Ascending aorta (tissue), 2 donors: ENCODE measurements at regions not wholly inside any gene's neighbourhood (a gene's known extent, or its start where the extent isn't known, plus 50 kb on each side); places are given as distances from the start of the nearest gene placed in this dataset.

Experiments used
- DNase-seq, 2 donors: peaks; one replicate each; pipeline ENCODE4 v3.0.0-alpha.2; 2019; ENCODE audit warnings: low spot score in 2 of 2
- H3K27ac ChIP-seq, 2 donors: fragments of 200-600 bp; sonication (generic); one replicate each; pipeline ENCODE4 v1.5.1; 2016 to 2017; ENCODE audit warnings: mild to moderate bottlenecking in 1 of 2
- H3K27me3 ChIP-seq: fragments of 200-600 bp; sonication (generic); one replicate; pipeline ENCODE4 v1.5.1; 2017
- H3K36me3 ChIP-seq, 2 donors: fragments of 200-600 bp; sonication (generic); one replicate each; pipeline ENCODE4 v1.5.1; 2016
- H3K4me1 ChIP-seq, 2 donors: fragments of 200-600 bp; sonication (generic); one replicate each; pipeline ENCODE4 v1.5.1; 2016 to 2017; ENCODE audit warnings: mild to moderate bottlenecking in 1 of 2
- H3K4me3 ChIP-seq, 2 donors: fragments of 200-600 bp; sonication (generic); one replicate each; pipeline ENCODE4 v1.5.1; 2016 to 2017; ENCODE audit warnings: mild to moderate bottlenecking in 1 of 2
- H3K9me3 ChIP-seq, 2 donors: fragments of 200-600 bp; sonication (generic); one replicate each; pipeline ENCODE4 v1.5.1; 2016
- intact Hi-C: fragments of 100-400 bp; cut with DNase I; formaldehyde crosslinking; loops from one replicate; pipeline ENCODE4 v1.15.1; 2023
- TF ChIP-seq, protein P1 (sequence below), 3 experiments: fragments of 200-600 bp in 2 of 3; fragments of 450-650 bp in 1 of 3; sonication (generic) in 2 of 3; IDR thresholded peaks; one replicate each; pipeline ENCODE4 v1.5.1; 2016 to 2019; ENCODE audit warnings: antibody characterized with exemption in 3 of 3, mild to moderate bottlenecking in 1 of 3, moderate library complexity in 1 of 3

DNA sequence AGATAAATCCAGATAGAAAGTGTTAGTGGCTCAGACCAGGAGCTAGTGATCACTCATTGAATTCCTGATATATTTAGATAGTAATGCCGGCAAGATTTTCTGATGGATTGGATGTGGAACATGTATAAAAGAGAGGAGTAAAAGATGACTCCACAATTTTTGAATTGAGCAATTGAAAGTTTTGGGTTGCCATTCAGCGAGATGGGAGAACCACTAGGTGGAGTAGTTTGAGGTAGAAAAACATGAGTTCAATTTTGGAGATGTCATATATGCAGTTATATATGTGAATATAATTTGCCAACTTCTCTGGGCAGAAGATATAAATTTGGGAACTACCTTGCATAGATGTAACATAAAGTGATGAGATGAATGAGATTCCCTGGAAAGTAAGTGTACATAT lies 502.5 kb upstream of the SEMA6A start:
- no peaks in the 10 kb centered on the region for H3K27me3 ChIP-seq
- intact Hi-C loops, result no loop called here
- H3K27ac ChIP-seq, result no peak overlapping the region
- DNase-seq, result no peak
- H3K4me1 ChIP-seq, result no peaks in the 10 kb centered on the region
- H3K9me3 ChIP-seq, result peaks cover 0 to 5% of the 10 kb centered on the region in 2 donors
- H3K36me3 ChIP-seq, result no peaks in the 10 kb centered on the region
- no peak overlapping the region for H3K4me3 ChIP-seq
- TF ChIP-seq, protein P1, sequence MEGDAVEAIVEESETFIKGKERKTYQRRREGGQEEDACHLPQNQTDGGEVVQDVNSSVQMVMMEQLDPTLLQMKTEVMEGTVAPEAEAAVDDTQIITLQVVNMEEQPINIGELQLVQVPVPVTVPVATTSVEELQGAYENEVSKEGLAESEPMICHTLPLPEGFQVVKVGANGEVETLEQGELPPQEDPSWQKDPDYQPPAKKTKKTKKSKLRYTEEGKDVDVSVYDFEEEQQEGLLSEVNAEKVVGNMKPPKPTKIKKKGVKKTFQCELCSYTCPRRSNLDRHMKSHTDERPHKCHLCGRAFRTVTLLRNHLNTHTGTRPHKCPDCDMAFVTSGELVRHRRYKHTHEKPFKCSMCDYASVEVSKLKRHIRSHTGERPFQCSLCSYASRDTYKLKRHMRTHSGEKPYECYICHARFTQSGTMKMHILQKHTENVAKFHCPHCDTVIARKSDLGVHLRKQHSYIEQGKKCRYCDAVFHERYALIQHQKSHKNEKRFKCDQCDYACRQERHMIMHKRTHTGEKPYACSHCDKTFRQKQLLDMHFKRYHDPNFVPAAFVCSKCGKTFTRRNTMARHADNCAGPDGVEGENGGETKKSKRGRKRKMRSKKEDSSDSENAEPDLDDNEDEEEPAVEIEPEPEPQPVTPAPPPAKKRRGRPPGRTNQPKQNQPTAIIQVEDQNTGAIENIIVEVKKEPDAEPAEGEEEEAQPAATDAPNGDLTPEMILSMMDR (IDR thresholded peaks at IDR 0.05), result no peak

DNA sequence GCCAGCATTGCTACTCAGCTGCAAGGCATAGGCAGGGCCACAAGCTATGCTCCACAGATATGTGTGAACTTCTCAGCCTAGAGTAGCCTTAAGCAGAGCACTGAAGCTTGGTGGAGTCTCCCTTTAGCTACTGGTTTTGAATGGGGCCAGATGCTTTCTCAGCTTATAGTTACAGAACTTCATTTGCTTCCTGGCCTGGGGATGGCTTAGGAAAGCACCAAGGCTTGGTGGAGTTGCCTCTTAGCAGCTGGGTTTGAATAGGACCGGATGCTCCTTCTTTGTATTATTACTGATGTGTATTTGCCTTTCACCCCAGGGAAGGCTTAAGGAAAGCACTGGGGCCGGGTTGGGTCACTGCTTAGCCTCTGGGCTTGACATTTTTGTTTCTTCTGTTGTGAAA lies 497.8 kb upstream of the SEMA6A start:
- TF ChIP-seq, protein P1 (IDR thresholded peaks at IDR 0.05), result no peak
- no peak overlapping the region for H3K27ac ChIP-seq
- H3K9me3 ChIP-seq, result peaks cover 0 to 8% of the 10 kb centered on the region in 2 donors

DNA sequence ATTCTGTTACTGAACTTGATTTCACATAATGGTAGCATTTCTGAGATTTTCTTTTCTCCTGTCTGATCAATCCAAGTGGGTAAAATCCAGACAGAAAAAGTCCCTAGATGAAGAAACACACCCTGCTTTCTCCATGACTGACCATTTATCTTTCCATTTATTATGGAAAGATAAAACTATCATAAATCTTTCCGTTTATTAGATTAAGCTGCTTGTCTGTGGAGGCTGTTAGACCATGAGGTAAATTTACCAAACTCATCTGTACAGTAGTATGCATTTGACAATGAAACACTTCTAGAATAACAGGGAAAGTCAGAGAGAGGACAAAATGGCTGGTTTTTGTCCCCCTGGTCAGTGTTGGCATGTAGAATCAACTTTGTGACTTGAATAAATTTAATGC lies 491.2 kb upstream of the SEMA6A start:
- TF ChIP-seq, protein P1 (IDR thresholded peaks at IDR 0.05), result no peak
- Histone ChIP-seq H3K9me3 (no peaks in the 10 kb centered on the region), H3K27me3 (no peaks in the 10 kb centered on the region), H3K27ac (no peak overlapping the region), H3K4me1 (no peaks in the 10 kb centered on the region), H3K4me3 (no peak overlapping the region), H3K36me3 (no peaks in the 10 kb centered on the region)
- intact Hi-C loops, result no loop called here
- no peak for DNase-seq

More for the DNA sequence above, 497.8 kb upstream of the SEMA6A start:
- no peak for DNase-seq
- Histone ChIP-seq H3K4me1 (no peaks in the 10 kb centered on the region), H3K36me3 (no peaks in the 10 kb centered on the region), H3K4me3 (no peak overlapping the region), H3K27me3 (no peaks in the 10 kb centered on the region)
- intact Hi-C loops, result no loop called here

DNA sequence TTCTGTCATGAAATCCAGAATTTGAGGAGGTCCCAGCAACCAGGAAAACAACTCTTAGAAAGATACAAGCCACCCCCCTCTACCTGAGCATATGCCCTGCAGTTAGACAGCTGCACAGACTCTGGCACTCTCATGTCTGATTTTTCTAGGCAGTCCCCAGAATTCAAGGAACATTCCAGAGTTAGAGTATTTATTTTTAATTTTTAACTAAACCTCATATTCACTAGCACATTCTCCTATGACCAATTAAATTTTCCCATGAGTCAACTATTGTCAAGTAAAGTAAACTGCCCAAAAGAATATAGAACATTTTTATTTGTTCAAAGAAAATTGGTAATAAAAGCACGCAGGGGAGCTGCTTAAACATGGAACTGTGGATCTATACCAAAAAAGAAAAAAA lies 490.5 kb upstream of the SEMA6A start:
- no peaks in the 10 kb centered on the region for H3K36me3 ChIP-seq
- intact Hi-C loops, result no loop called here
- no peaks in the 10 kb centered on the region for H3K4me1 ChIP-seq
- DNase-seq, result no peak
- no peaks in the 10 kb centered on the region for H3K9me3 ChIP-seq
- no peak overlapping the region for H3K27ac ChIP-seq
- TF ChIP-seq, protein P1 (IDR thresholded peaks at IDR 0.05), result no peak
- no peaks in the 10 kb centered on the region for H3K27me3 ChIP-seq
- no peak overlapping the region for H3K4me3 ChIP-seq

DNA sequence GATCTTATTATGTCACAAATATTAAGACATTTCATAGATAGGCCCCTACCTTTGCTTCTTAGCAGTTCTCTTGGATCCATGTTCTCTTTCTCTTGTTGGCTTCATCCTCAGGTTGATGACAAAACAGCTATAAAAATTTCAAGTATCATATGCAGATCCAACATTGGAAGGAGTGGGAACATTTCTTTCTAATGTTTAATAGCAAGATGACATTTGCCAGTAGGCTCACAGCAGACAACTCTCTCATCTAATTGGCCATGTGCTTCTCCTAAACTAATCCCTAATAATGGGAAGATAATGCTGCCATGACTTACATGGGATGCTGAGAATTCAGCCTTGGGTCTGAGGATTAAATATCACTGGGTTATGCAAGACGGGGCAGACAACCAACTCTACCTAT lies 485.5 kb upstream of the SEMA6A start:
- Histone ChIP-seq H3K27ac (no peak overlapping the region), H3K9me3 (no peaks in the 10 kb centered on the region), H3K36me3 (no peaks in the 10 kb centered on the region), H3K4me1 (no peaks in the 10 kb centered on the region), H3K4me3 (no peak overlapping the region), H3K27me3 (no peaks in the 10 kb centered on the region)
- DNase-seq, result no peak
- intact Hi-C loops, result no loop called here
- TF ChIP-seq, protein P1 (IDR thresholded peaks at IDR 0.05), result no peak

DNA sequence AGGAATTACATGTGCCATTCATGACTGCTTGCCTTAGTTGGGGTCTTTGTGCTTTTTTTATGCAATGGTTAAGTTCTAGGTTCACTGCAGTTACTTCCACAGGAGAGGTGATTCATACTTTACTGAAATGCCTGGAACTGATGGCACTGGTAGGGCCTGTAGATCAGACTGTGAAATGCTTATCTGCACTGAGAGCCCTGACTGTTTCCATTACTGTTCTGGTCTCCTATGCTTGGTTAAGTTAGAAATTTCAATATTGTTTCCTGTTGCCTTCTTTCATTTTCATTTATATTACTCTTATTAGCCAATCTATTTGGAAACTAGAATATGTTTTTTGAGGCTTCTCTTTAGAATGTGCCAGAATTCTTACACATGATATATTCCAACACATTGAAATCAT lies 484.1 kb upstream of the SEMA6A start:
- Histone ChIP-seq H3K27me3 (no peaks in the 10 kb centered on the region), H3K4me3 (no peak overlapping the region), H3K36me3 (no peaks in the 10 kb centered on the region), H3K27ac (no peak overlapping the region), H3K4me1 (no peaks in the 10 kb centered on the region), H3K9me3 (no peaks in the 10 kb centered on the region)
- TF ChIP-seq, protein P1 (IDR thresholded peaks at IDR 0.05), result no peak
- no peak for DNase-seq
- intact Hi-C loops, result no loop called here
